ENCODE measurements at regions not wholly inside any gene's neighbourhood (a gene's known extent, or its start where the extent isn't known, plus 50 kb on each side); places are given as distances from the start of the nearest gene placed in this dataset.

DNA sequence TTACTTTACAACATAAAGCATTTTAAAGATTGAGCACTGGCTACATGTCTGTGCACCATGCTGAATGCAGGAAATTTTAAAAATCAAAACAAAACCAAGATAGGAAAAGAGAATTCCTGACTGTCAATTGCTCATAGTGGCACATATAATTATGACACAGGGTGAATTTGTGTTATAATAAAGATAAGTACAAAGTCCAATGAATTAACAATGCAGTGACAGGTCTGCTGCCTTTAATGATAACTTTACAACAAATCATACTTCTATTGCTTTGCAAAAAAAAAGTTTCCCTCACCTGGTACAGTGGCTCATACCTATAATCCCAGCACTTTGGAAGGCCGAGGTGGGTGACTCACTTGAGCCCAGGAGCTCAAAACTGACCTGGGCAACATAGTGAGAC, 93.8 kb upstream of the OSBPL8 start:
- no peaks in the 10 kb centered on the region for H4K20me1 ChIP-seq (ENCODE audit: insufficient read depth, low read length)
- no peak overlapping the region for H3K27ac ChIP-seq (ENCODE audit: low read depth, low read length)
- no peak overlapping the region for H3K4me3 ChIP-seq (ENCODE audit: insufficient read depth, low read length)
- no peaks in the 10 kb centered on the region for H3K79me2 ChIP-seq (ENCODE audit: insufficient read depth, low read length)
- H3K4me1 ChIP-seq (ENCODE audit: insufficient read depth, low read length): no peaks in the 10 kb centered on the region
- H3K27me3 ChIP-seq (ENCODE audit: insufficient read depth, low read length): peaks cover 2% of the 10 kb centered on the region
- no peak for DNase-seq (ENCODE audit: insufficient read length, low spot score, missing footprints)
- no peaks in the 10 kb centered on the region for H3K9me3 ChIP-seq (ENCODE audit: low read depth, low read length)
- no peak overlapping the region for H3K4me2 ChIP-seq (ENCODE audit: insufficient read depth, low read length)
- TF ChIP-seq, protein P1, sequence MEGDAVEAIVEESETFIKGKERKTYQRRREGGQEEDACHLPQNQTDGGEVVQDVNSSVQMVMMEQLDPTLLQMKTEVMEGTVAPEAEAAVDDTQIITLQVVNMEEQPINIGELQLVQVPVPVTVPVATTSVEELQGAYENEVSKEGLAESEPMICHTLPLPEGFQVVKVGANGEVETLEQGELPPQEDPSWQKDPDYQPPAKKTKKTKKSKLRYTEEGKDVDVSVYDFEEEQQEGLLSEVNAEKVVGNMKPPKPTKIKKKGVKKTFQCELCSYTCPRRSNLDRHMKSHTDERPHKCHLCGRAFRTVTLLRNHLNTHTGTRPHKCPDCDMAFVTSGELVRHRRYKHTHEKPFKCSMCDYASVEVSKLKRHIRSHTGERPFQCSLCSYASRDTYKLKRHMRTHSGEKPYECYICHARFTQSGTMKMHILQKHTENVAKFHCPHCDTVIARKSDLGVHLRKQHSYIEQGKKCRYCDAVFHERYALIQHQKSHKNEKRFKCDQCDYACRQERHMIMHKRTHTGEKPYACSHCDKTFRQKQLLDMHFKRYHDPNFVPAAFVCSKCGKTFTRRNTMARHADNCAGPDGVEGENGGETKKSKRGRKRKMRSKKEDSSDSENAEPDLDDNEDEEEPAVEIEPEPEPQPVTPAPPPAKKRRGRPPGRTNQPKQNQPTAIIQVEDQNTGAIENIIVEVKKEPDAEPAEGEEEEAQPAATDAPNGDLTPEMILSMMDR (IDR thresholded peaks at IDR 0.05; ENCODE audit: extremely low read depth, low read depth, low read length): no peak
- H2AFZ ChIP-seq (ENCODE audit: low read length): no peak overlapping the region
- no peaks in the 10 kb centered on the region for H3K36me3 ChIP-seq (ENCODE audit: insufficient read depth, low read length)

DNA sequence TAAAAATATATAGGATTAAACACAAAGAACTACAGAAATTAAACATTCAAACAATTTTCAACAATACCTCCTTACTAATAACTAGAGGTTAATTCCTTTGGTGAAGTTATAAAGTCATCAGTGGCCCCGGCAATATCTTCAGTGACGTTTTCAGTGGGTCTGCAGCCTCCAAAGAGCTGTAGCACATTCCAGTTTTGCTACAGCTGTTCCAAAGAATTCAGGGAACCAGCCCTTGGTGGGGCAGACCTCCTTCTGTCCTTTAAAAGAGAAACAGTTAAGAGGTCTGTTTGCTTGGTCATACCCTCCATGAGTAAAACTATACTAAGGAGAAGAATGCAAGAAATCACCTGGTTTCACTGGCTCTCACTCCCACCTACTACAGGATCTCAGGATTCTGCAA, 99.2 kb upstream of the ZDHHC17 start:
- H3K9me3 ChIP-seq (ENCODE audit: low read depth, low read length): no peaks in the 10 kb centered on the region
- no peaks in the 10 kb centered on the region for H4K20me1 ChIP-seq (ENCODE audit: insufficient read depth, low read length)
- H3K36me3 ChIP-seq (ENCODE audit: insufficient read depth, low read length): no peaks in the 10 kb centered on the region
- no peak for DNase-seq (ENCODE audit: insufficient read length, low spot score, missing footprints)
- TF ChIP-seq, protein P1 (IDR thresholded peaks at IDR 0.05; ENCODE audit: extremely low read depth, low read depth, low read length): no peak
- no peak overlapping the region for H3K27ac ChIP-seq (ENCODE audit: low read depth, low read length)
- H3K4me1 ChIP-seq (ENCODE audit: insufficient read depth, low read length): peaks cover 5% of the 10 kb centered on the region
- H3K4me2 ChIP-seq (ENCODE audit: insufficient read depth, low read length): no peak overlapping the region
- H3K4me3 ChIP-seq (ENCODE audit: insufficient read depth, low read length): no peak overlapping the region
- no peaks in the 10 kb centered on the region for H3K79me2 ChIP-seq (ENCODE audit: insufficient read depth, low read length)
- no peaks in the 10 kb centered on the region for H3K27me3 ChIP-seq (ENCODE audit: insufficient read depth, low read length)
- no peak overlapping the region for H2AFZ ChIP-seq (ENCODE audit: low read length)

DNA sequence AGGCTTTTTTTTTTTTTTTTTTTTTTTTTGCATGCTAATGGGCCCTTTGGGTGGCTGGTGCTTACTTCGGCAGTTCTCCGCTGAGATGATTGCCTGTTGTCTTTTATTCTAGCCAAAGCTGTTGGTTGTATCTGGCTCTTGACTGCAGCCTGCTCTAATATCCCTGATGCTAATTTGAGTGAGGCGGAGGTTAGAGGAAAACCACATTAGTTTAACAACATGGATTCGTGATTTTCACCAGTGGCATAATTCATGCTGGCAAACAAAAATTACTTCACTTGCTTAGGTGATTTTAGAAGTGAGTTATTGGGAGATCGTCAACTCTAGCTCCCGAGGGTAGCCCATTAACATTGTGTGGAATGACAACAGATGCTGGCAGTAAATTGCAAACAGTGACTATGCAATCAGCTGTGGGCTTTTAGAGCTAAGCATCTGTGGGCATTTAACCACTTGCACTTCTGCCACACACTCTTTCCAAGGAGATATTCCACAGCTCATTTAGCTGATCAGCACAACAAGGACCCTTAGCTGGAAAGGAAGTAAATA, 97.6 kb upstream of the ZDHHC17 start:
- TF ChIP-seq, protein P1 (IDR thresholded peaks at IDR 0.05; ENCODE audit: extremely low read depth, low read depth, low read length): no peak
- Histone ChIP-seq H3K4me2 (ENCODE audit: insufficient read depth, low read length) (no peak overlapping the region), H3K27me3 (ENCODE audit: insufficient read depth, low read length) (no peaks in the 10 kb centered on the region), H3K4me3 (ENCODE audit: insufficient read depth, low read length) (no peak overlapping the region), H2AFZ (ENCODE audit: low read length) (peak overlapping the region; percentile 25), H3K27ac (ENCODE audit: low read depth, low read length) (no peak overlapping the region), H3K36me3 (ENCODE audit: insufficient read depth, low read length) (no peaks in the 10 kb centered on the region), H3K4me1 (ENCODE audit: insufficient read depth, low read length) (peaks cover 5% of the 10 kb centered on the region), H3K9me3 (ENCODE audit: low read depth, low read length) (no peaks in the 10 kb centered on the region), H4K20me1 (ENCODE audit: insufficient read depth, low read length) (no peaks in the 10 kb centered on the region), H3K79me2 (ENCODE audit: insufficient read depth, low read length) (no peaks in the 10 kb centered on the region)
- DNase-seq (ENCODE audit: insufficient read length, low spot score, missing footprints): no peak

DNA sequence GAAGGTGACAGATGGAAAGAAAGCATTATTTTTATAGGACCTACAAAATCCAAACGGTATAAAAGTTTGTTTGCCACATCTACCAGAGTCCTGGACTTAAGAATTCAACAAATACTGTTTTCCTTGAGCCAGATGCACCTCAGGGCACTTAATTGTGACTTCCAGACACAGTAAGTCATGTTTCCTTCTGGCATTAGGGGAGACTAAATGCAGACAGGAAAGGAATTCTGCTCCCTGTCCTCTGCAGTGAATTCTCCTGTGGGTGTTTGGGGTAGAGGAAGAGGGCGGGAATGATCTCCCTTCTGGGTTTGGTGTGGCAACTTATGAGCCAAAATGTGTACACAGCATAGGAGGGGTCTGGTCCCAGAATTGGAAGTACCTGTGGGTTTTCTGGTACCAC, 93.9 kb upstream of the ZDHHC17 start:
- H3K4me1 ChIP-seq (ENCODE audit: insufficient read depth, low read length): no peaks in the 10 kb centered on the region
- H3K36me3 ChIP-seq (ENCODE audit: insufficient read depth, low read length): no peaks in the 10 kb centered on the region
- TF ChIP-seq, protein P1 (IDR thresholded peaks at IDR 0.05; ENCODE audit: extremely low read depth, low read depth, low read length): no peak
- no peak overlapping the region for H3K4me2 ChIP-seq (ENCODE audit: insufficient read depth, low read length)
- H3K27ac ChIP-seq (ENCODE audit: low read depth, low read length): no peak overlapping the region
- H4K20me1 ChIP-seq (ENCODE audit: insufficient read depth, low read length): no peaks in the 10 kb centered on the region
- no peaks in the 10 kb centered on the region for H3K9me3 ChIP-seq (ENCODE audit: low read depth, low read length)
- H3K27me3 ChIP-seq (ENCODE audit: insufficient read depth, low read length): no peaks in the 10 kb centered on the region
- no peak for DNase-seq (ENCODE audit: insufficient read length, low spot score, missing footprints)
- peak overlapping the region; percentile 39 for H2AFZ ChIP-seq (ENCODE audit: low read length)
- no peak overlapping the region for H3K4me3 ChIP-seq (ENCODE audit: insufficient read depth, low read length)
- H3K79me2 ChIP-seq (ENCODE audit: insufficient read depth, low read length): no peaks in the 10 kb centered on the region
